ENCODE measurements at regions not wholly inside any gene's neighbourhood (a gene's known extent, or its start where the extent isn't known, plus 50 kb on each side); places are given as distances from the start of the nearest gene placed in this dataset.
"Not testable (repeated sequence)": the region's sequence is repeated elsewhere in the genome, so short reads cannot be mapped to it uniquely, and the experiment has no call there.

DNA sequence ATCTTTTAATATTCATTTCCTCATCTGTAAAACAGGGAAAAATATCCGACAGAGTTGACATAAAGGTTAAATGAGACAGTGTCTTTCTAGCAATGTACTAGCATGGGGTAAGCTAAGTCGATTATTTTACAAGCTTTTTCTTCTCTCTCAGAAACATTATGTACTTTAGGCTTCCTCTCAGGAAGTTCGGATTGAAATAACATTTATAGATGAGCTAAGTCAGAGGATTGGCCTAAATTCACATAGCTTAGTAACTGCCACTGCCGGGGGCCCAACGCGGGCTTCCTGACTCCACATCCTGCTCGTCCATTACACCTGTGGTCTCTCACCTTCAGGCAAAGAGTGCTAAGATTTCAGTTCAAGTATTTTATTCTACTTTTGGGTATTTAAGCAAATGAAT lies 462.3 kb upstream of the NFIA start:
- H3K27ac ChIP-seq (ENCODE audit: low read depth in 2 of 2, low read length in 2 of 2): no peak overlapping the region
- FAIRE-seq (no peak), DNase-seq (no peak)
- no peaks in the 10 kb centered on the region for H3K27me3 ChIP-seq (ENCODE audit: control insufficient read depth, insufficient read depth, low read length)
- H3K4me3 ChIP-seq (ENCODE audit: low read length in 3 of 3): no peak overlapping the region
- TF ChIP-seq, protein P1, sequence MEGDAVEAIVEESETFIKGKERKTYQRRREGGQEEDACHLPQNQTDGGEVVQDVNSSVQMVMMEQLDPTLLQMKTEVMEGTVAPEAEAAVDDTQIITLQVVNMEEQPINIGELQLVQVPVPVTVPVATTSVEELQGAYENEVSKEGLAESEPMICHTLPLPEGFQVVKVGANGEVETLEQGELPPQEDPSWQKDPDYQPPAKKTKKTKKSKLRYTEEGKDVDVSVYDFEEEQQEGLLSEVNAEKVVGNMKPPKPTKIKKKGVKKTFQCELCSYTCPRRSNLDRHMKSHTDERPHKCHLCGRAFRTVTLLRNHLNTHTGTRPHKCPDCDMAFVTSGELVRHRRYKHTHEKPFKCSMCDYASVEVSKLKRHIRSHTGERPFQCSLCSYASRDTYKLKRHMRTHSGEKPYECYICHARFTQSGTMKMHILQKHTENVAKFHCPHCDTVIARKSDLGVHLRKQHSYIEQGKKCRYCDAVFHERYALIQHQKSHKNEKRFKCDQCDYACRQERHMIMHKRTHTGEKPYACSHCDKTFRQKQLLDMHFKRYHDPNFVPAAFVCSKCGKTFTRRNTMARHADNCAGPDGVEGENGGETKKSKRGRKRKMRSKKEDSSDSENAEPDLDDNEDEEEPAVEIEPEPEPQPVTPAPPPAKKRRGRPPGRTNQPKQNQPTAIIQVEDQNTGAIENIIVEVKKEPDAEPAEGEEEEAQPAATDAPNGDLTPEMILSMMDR (IDR thresholded peaks at IDR 0.05; ENCODE audit: borderline replicate concordance, extremely low read depth, insufficient read depth): no peak
- H3K9me3 ChIP-seq (ENCODE audit: control insufficient read depth in 2 of 3, insufficient read depth in 1 of 3, low read length in 3 of 3): no peaks in the 10 kb centered on the region
- H3K9ac ChIP-seq (ENCODE audit: low read length in 3 of 3): no peak overlapping the region
- H3K36me3 ChIP-seq (ENCODE audit: control insufficient read depth in 2 of 3, insufficient read depth in 3 of 3, low read length in 3 of 3): no peaks in the 10 kb centered on the region
- intact Hi-C loops (cut with DNase I): no loop called here
- no peaks in the 10 kb centered on the region for H3K4me1 ChIP-seq (ENCODE audit: control insufficient read depth in 2 of 3, insufficient read depth in 2 of 3, low read depth in 1 of 3, low read length in 3 of 3)

DNA sequence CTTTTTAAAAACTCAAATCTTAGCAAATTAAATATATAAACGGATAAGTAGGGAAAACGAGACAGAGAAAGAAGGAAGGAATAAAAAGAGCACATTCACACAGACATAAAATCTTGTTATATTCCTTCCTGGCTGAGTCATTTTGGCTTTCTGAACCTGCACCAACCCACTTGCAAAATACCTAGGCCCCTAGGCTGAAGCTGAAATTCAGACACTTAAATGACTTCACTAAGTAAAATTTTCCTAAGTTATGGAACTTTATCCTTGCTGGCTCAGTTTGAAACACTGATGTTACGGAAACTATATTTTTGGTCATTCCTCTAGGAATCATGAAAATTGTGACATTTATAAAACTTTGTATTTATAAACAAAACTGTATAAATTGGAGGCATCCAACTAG lies 462.8 kb upstream of the NFIA start:
- no peaks in the 10 kb centered on the region for H3K9me3 ChIP-seq (ENCODE audit: control insufficient read depth in 2 of 3, insufficient read depth in 1 of 3, low read length in 3 of 3)
- TF ChIP-seq, protein P1 (IDR thresholded peaks at IDR 0.05; ENCODE audit: borderline replicate concordance, extremely low read depth, insufficient read depth): no peak
- no peaks in the 10 kb centered on the region for H3K4me1 ChIP-seq (ENCODE audit: control insufficient read depth in 2 of 3, insufficient read depth in 2 of 3, low read depth in 1 of 3, low read length in 3 of 3)
- no peaks in the 10 kb centered on the region for H3K36me3 ChIP-seq (ENCODE audit: control insufficient read depth in 2 of 3, insufficient read depth in 3 of 3, low read length in 3 of 3)
- no peak for DNase-seq
- no peak overlapping the region for H3K27ac ChIP-seq (ENCODE audit: low read depth in 2 of 2, low read length in 2 of 2)
- no peak for FAIRE-seq
- no peak overlapping the region for H3K9ac ChIP-seq (ENCODE audit: low read length in 3 of 3)
- intact Hi-C loops (cut with DNase I): no loop called here
- no peak overlapping the region for H3K4me3 ChIP-seq (ENCODE audit: low read length in 3 of 3)
- no peaks in the 10 kb centered on the region for H3K27me3 ChIP-seq (ENCODE audit: control insufficient read depth, insufficient read depth, low read length)

DNA sequence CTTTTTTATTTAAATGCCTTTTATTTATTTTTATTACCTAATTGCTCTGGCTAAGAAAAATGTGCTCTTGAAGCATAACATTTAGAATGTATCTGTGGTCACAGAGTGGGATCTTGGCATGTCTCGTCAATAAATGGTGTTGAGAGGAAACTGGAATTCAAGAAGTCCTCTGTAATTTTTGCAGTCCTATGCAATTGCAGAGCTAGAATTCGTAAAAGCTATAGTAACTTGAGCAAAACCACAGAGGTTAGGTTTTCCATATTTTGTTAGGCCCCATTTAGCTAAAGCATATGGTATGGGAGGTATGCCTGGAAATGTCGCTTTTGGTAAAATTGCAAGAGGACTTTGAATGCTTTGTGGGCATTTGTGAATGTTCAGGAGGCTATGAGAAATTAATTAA lies 466.7 kb upstream of the NFIA start:
- Histone ChIP-seq H3K4me3 (ENCODE audit: low read length in 3 of 3) (no peak overlapping the region), H3K4me1 (ENCODE audit: control insufficient read depth in 2 of 3, insufficient read depth in 2 of 3, low read depth in 1 of 3, low read length in 3 of 3) (no peaks in the 10 kb centered on the region), H3K27me3 (ENCODE audit: control insufficient read depth, insufficient read depth, low read length) (no peaks in the 10 kb centered on the region), H3K9ac (ENCODE audit: low read length in 3 of 3) (no peak overlapping the region), H3K9me3 (ENCODE audit: control insufficient read depth in 2 of 3, insufficient read depth in 1 of 3, low read length in 3 of 3) (no peaks in the 10 kb centered on the region), H3K36me3 (ENCODE audit: control insufficient read depth in 2 of 3, insufficient read depth in 3 of 3, low read length in 3 of 3) (no peaks in the 10 kb centered on the region), H3K27ac (ENCODE audit: low read depth in 2 of 2, low read length in 2 of 2) (no peak overlapping the region)
- TF ChIP-seq, protein P1 (IDR thresholded peaks at IDR 0.05; ENCODE audit: borderline replicate concordance, extremely low read depth, insufficient read depth): no peak
- DNase-seq: no peak
- FAIRE-seq: no peak
- intact Hi-C loops (cut with DNase I): no loop called here

DNA sequence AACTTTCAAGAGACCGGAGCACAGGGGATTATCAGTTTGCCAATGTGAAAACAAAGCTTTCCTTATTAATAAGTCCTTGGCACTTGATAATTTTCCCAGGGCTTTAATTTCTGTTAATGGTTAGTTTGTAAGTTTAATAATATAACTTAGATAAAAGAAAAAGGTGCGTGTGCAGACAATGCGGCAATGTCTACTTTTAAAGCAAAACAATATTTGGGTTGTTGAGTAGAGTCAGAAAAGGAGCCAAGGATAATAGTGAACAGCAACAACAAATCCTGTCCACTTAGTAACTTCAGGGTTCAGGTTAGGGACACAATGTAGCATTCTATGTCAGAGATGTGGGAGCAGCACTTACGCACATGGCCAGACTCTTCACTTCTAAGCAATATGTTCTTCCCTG lies 469.6 kb upstream of the NFIA start:
- no peaks in the 10 kb centered on the region for H3K27me3 ChIP-seq (ENCODE audit: control insufficient read depth, insufficient read depth, low read length)
- intact Hi-C loops (cut with DNase I): no loop called here
- no peak overlapping the region for H3K27ac ChIP-seq (ENCODE audit: low read depth in 2 of 2, low read length in 2 of 2)
- TF ChIP-seq, protein P1 (IDR thresholded peaks at IDR 0.05; ENCODE audit: borderline replicate concordance, extremely low read depth, insufficient read depth): no peak
- DNase-seq (no peak), FAIRE-seq (no peak)
- H3K4me1 ChIP-seq (ENCODE audit: control insufficient read depth in 2 of 3, insufficient read depth in 2 of 3, low read depth in 1 of 3, low read length in 3 of 3): no peaks in the 10 kb centered on the region
- H3K36me3 ChIP-seq (ENCODE audit: control insufficient read depth in 2 of 3, insufficient read depth in 3 of 3, low read length in 3 of 3): no peaks in the 10 kb centered on the region
- H3K9ac ChIP-seq (ENCODE audit: low read length in 3 of 3): no peak overlapping the region
- H3K4me3 ChIP-seq (ENCODE audit: low read length in 3 of 3): no peak overlapping the region
- no peaks in the 10 kb centered on the region for H3K9me3 ChIP-seq (ENCODE audit: control insufficient read depth in 2 of 3, insufficient read depth in 1 of 3, low read length in 3 of 3)

DNA sequence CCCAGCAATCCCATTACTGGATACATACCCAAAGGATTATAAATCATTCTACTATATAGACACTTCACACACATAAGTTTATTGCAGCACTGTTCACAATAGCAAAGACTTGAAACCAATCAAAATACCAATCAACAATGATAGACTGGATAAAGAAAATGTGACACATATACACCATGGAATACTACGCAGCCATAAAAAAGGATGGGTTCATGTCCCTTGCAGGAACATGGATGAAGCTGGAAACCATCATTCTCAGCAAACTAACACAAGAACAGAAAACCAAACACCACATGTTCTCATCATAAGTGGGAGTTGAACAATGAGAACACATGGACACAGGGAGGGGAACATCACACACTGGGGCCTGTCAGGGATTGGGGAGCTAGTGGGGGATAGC lies 475.4 kb upstream of the NFIA start:
- H3K9me3 ChIP-seq (ENCODE audit: control insufficient read depth in 2 of 3, insufficient read depth in 1 of 3, low read length in 3 of 3); H3K27ac ChIP-seq (ENCODE audit: low read depth in 2 of 2, low read length in 2 of 2); H3K9ac ChIP-seq (ENCODE audit: low read length in 3 of 3); H3K36me3 ChIP-seq (ENCODE audit: control insufficient read depth in 2 of 3, insufficient read depth in 3 of 3, low read length in 3 of 3); intact Hi-C loops (cut with DNase I); FAIRE-seq; H3K4me3 ChIP-seq (ENCODE audit: low read length in 3 of 3); H3K4me1 ChIP-seq (ENCODE audit: control insufficient read depth in 2 of 3, insufficient read depth in 2 of 3, low read depth in 1 of 3, low read length in 3 of 3); DNase-seq; H3K27me3 ChIP-seq (ENCODE audit: control insufficient read depth, insufficient read depth, low read length): not testable (repeated sequence)
